ENCODE measurements at regions not wholly inside any gene's neighbourhood (a gene's known extent, or its start where the extent isn't known, plus 50 kb on each side); places are given as distances from the start of the nearest gene placed in this dataset.

GRCh38 chr1:106746448-106747085 lies 309.9 kb upstream of the PRMT6 start:
- TF ChIP-seq CTCF (IDR thresholded peaks at IDR 0.05; ENCODE audit: low read length) = no peak
- TF ChIP-seq EZH2 (optimal IDR thresholded peaks at IDR 0.05; ENCODE audit: low read depth, low read length) = no peak

All from MM.1S (cell line).